Parathyroid adenoma (tissue), 2 donors: ENCODE measurements at regions not wholly inside any gene's neighbourhood (a gene's known extent, or its start where the extent isn't known, plus 50 kb on each side); places are given as distances from the start of the nearest gene placed in this dataset.

ENCODE experiments used
- H2AFZ ChIP-seq: fragments of 300-600 bp; sonication (generic); one replicate; pipeline ENCODE4 v1.7.0; 2017; ENCODE audit warnings: antibody characterized with exemption, mild to moderate bottlenecking
- H3K27ac ChIP-seq: fragments of 300-600 bp; sonication (generic); one replicate; pipeline ENCODE4 v1.7.0; 2017
- H3K27me3 ChIP-seq: fragments of 300-600 bp; sonication (generic); one replicate; pipeline ENCODE4 v1.7.0; 2017; ENCODE audit warnings: low read length; ENCODE audit not compliant: control insufficient read depth, insufficient read depth
- H3K36me3 ChIP-seq: fragments of 300-600 bp; sonication (generic); one replicate; pipeline ENCODE4 v1.7.0; 2017; ENCODE audit warnings: low read length; ENCODE audit not compliant: control insufficient read depth, insufficient read depth
- H3K4me1 ChIP-seq: fragments of 300-600 bp; sonication (generic); one replicate; pipeline ENCODE4 v1.7.0; 2017; ENCODE audit warnings: control low read depth
- H3K4me2 ChIP-seq: fragments of 300-600 bp; sonication (generic); one replicate; pipeline ENCODE4 v1.7.0; 2017; ENCODE audit warnings: low read length
- H3K4me3 ChIP-seq: fragments of 300-600 bp; sonication (generic); one replicate; pipeline ENCODE4 v1.7.0; 2017; ENCODE audit warnings: low read depth, low read length
- H3K79me2 ChIP-seq: fragments of 300-600 bp; sonication (generic); one replicate; pipeline ENCODE4 v1.7.0; 2017; ENCODE audit warnings: control low read depth
- H3K9ac ChIP-seq: fragments of 300-600 bp; sonication (generic); one replicate; pipeline ENCODE4 v1.7.0; 2017; ENCODE audit warnings: mild to moderate bottlenecking
- H3K9me3 ChIP-seq: fragments of 300-600 bp; sonication (generic); one replicate; pipeline ENCODE4 v1.7.0; 2017; ENCODE audit warnings: low read length; ENCODE audit not compliant: control insufficient read depth
- TF ChIP-seq, protein P1 (sequence below): fragments of 300-600 bp; sonication (generic); IDR thresholded peaks from one replicate; pipeline ENCODE4 v1.7.0; 2017; ENCODE audit warnings: antibody characterized with exemption, mild to moderate bottlenecking
- donor health status: primary hyperparathyroidism.

DNA sequence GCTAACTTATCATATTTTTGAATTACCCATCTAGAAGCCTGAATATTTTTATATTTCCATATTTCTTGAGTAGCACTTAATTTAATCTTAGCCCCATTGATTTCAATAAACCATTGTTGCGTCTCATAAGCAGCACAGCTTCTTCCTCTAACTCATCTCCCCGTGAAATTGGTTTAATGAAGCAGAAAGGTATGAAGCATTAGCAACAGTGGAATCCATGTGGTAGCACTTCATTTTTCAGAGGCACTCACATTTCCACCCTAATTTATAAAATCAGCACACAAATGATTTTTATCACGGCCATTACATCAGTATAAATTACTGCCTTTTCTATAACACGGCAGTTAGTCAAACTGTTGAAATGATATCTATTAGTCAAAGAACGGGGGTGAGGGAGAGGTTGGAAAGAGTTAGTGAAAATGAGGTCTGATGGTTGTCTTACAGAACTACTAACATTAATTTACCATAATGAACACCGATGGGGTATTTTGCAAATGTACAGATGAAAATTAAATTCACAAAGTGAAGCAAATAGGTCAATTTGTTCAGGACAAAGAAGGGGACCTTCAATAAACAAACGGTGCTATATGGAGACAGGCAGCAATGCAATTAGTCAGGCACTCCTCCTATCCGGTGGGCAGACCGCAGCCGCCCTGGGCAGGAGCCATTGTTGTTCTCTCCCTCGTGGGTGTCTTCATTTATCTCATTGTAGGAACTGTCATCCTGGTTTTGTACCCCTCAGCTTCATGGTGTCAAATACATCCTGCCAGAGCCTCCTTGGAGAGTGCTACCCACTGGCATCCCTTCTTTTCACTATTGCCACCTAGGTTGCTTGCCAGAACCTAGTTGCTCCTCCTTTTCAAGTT is 205.7 kb downstream of the SOX3 start:
- Histone ChIP-seq H2AFZ (no peak overlapping the region), H3K4me1 (no peaks in the 10 kb centered on the region), H3K27me3 (no peaks in the 10 kb centered on the region), H3K27ac (no peak overlapping the region), H3K9ac (no peak overlapping the region), H3K79me2 (no peaks in the 10 kb centered on the region), H3K4me3 (no peak overlapping the region), H3K4me2 (no peak overlapping the region), H3K9me3 (no peaks in the 10 kb centered on the region), H3K36me3 (no peaks in the 10 kb centered on the region)
- TF ChIP-seq, protein P1, sequence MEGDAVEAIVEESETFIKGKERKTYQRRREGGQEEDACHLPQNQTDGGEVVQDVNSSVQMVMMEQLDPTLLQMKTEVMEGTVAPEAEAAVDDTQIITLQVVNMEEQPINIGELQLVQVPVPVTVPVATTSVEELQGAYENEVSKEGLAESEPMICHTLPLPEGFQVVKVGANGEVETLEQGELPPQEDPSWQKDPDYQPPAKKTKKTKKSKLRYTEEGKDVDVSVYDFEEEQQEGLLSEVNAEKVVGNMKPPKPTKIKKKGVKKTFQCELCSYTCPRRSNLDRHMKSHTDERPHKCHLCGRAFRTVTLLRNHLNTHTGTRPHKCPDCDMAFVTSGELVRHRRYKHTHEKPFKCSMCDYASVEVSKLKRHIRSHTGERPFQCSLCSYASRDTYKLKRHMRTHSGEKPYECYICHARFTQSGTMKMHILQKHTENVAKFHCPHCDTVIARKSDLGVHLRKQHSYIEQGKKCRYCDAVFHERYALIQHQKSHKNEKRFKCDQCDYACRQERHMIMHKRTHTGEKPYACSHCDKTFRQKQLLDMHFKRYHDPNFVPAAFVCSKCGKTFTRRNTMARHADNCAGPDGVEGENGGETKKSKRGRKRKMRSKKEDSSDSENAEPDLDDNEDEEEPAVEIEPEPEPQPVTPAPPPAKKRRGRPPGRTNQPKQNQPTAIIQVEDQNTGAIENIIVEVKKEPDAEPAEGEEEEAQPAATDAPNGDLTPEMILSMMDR, result no peak

DNA sequence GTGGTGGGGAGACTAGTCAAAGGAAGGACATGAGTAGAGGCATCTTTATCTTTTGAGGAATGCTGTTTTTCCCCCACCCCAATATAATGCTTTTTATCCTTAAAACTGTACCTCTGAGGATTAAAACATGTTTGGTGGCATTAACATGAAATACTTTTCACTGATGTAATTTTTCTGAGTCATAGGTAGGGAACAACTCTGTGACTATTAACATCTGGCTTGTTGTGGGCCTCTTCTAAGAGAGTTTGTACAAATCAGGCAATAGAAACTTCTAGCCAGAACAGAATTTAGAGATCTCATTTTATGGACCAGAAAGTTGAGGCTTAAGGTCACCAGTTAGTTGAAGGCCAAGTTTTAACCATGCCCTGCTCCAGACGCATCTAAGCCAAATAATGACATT is 207.6 kb downstream of the SOX3 start:
- H3K4me1 ChIP-seq, result no peaks in the 10 kb centered on the region
- no peaks in the 10 kb centered on the region for H3K79me2 ChIP-seq
- no peak overlapping the region for H3K9ac ChIP-seq
- no peaks in the 10 kb centered on the region for H3K27me3 ChIP-seq
- no peaks in the 10 kb centered on the region for H3K36me3 ChIP-seq
- H3K27ac ChIP-seq, result no peak overlapping the region
- no peak overlapping the region for H3K4me2 ChIP-seq
- H3K9me3 ChIP-seq, result no peaks in the 10 kb centered on the region
- no peak overlapping the region for H3K4me3 ChIP-seq
- H2AFZ ChIP-seq, result no peak overlapping the region
- TF ChIP-seq, protein P1, result no peak

DNA sequence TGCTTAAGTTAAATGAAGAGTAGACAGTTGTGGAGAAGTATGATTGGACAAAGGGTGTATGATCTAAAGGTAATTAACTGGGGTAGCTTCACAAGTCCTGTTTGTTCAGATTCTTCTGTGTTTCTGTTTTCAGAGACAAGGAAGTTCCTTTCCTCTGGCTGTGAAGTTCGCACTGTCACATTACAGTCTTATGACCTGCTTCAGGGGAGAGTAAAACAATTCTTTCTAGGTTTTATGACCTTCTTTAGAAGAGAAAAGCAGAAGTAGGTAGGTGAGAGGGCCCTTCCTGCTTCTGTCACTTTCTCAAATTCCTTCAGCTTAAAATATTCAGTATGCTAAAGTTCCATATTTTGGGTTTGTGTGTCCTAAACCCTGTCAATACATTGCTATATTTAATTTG is 211.9 kb downstream of the SOX3 start:
- no peak overlapping the region for H3K27ac ChIP-seq
- no peaks in the 10 kb centered on the region for H3K36me3 ChIP-seq
- no peak overlapping the region for H3K4me2 ChIP-seq
- no peaks in the 10 kb centered on the region for H3K27me3 ChIP-seq
- no peak overlapping the region for H3K4me3 ChIP-seq
- no peaks in the 10 kb centered on the region for H3K9me3 ChIP-seq
- H3K79me2 ChIP-seq, result no peaks in the 10 kb centered on the region
- no peak overlapping the region for H3K9ac ChIP-seq
- TF ChIP-seq, protein P1, result no peak
- H3K4me1 ChIP-seq, result no peaks in the 10 kb centered on the region
- H2AFZ ChIP-seq, result no peak overlapping the region

DNA sequence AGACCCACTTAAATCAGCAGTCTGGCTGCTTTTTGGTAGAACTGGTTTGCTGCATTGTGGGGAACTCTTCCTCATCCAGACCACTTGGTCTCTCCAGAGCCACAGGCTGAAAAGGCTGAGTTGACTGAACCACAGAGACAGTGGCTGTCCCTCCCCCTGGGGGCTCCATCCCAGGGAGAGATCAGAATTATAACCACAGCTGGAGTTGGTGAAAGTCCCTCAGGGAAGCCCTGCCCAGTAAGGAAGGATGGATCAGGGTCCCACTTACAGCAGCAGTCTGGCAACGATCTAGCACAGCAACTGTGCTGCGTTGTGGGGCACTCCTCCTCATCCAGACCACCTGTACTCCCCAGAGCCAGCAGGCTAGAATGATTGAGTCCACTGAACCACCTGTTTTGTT is 212.7 kb downstream of the SOX3 start:
- TF ChIP-seq, protein P1, result no peak
- Histone ChIP-seq H2AFZ (no peak overlapping the region), H3K36me3 (no peaks in the 10 kb centered on the region), H3K9ac (no peak overlapping the region), H3K79me2 (no peaks in the 10 kb centered on the region), H3K4me3 (no peak overlapping the region), H3K27ac (no peak overlapping the region), H3K27me3 (no peaks in the 10 kb centered on the region), H3K9me3 (no peaks in the 10 kb centered on the region), H3K4me1 (no peaks in the 10 kb centered on the region), H3K4me2 (no peak overlapping the region)
